Endothelial cell of umbilical vein (primary cell): ENCODE measurements at regions not wholly inside any gene's neighbourhood (a gene's known extent, or its start where the extent isn't known, plus 50 kb on each side); places are given as distances from the start of the nearest gene placed in this dataset.

Source experiments
- BruUV-seq: library from RNA; stranded (reverse); fragments of 400-500 nt; replicated peaks from 2 replicates; lab custom pipeline; 2021; lab: Mats Ljungman, UMichigan
- CTCF ChIA-PET: fragments of 300-600, 350-600 bp; sonication (Branson Sonifier 250); formaldehyde crosslinking; loops from one replicate; lab custom pipeline; 2021; ENCODE audit warnings: antibody characterized with exemption, inconsistent platforms; lab: Charles Lee
- POLR2A ChIA-PET: fragments of 300-600, 350-600 bp; sonication (Branson Sonifier 250); formaldehyde crosslinking; loops from one replicate; lab custom pipeline; 2021; ENCODE audit warnings: antibody characterized with exemption, inconsistent platforms; lab: Charles Lee
- DNase-seq: peaks from one replicate; pipeline ENCODE4 v3.0.0-alpha.2; 2011; ENCODE audit warnings: low read depth, low spot score
- FAIRE-seq: peaks from 2 replicates; lab custom pipeline; 2011; peaks lifted over from hg19 to GRCh38; lab: Jason Lieb, UNC
- H2AFZ ChIP-seq: 2 replicates; pipeline ENCODE4 v1.6.0; 2012; ENCODE audit warnings: low read depth, low read length, control low read depth, inconsistent platforms
- H3K27ac ChIP-seq: 2 replicates; pipeline ENCODE4 v1.5.1; 2011; ENCODE audit warnings: low read depth, mild to moderate bottlenecking, control low read depth, low read length, moderate library complexity; ENCODE audit not compliant: insufficient read depth
- H3K27me3 ChIP-seq, 2 experiments: 2 replicates each; pipeline versions ENCODE4 v1.6.0 to v1.6.1; 2011; ENCODE audit warnings: low read length in 2 of 2, mixed read lengths in 1 of 2; ENCODE audit not compliant: control insufficient read depth in 2 of 2, insufficient read depth in 2 of 2
- H3K36me3 ChIP-seq, 2 experiments: 2 replicates in 1 of 2; 3 replicates in 1 of 2; pipeline ENCODE4 v1.5.1; 2011; ENCODE audit warnings: low read length in 2 of 2, mild to moderate bottlenecking in 1 of 2, moderate library complexity in 1 of 2; ENCODE audit not compliant: control insufficient read depth in 2 of 2, insufficient read depth in 2 of 2; ENCODE audit errors: extremely low read depth in 1 of 2
- H3K4me1 ChIP-seq: 3 replicates; pipeline ENCODE4 v1.5.1; 2011; ENCODE audit warnings: mild to moderate bottlenecking, low read length; ENCODE audit not compliant: control insufficient read depth, insufficient read depth; ENCODE audit errors: extremely low read depth
- H3K4me2 ChIP-seq: 2 replicates; pipeline ENCODE4 v1.6.1; 2011; ENCODE audit warnings: low read length, control low read depth, mixed read lengths; ENCODE audit not compliant: insufficient read depth
- H3K4me3 ChIP-seq, 3 experiments: fragments of 200-600 bp in 1 of 3; sonication (generic), shearing (Covaris generic) in 1 of 3; replicated peaks in 1 of 3; 2 replicates each; pipeline ENCODE4 v1.5.1; 2011 to 2016; ENCODE audit warnings: control low read depth in 3 of 3, low read length in 3 of 3, mild to moderate bottlenecking in 2 of 3, inconsistent platforms in 1 of 3, low read depth in 1 of 3, moderate library complexity in 1 of 3; ENCODE audit not compliant: insufficient read depth in 1 of 3
- H3K79me2 ChIP-seq: 2 replicates; pipeline ENCODE4 v1.6.0; 2012; ENCODE audit warnings: low read length, inconsistent platforms; ENCODE audit not compliant: control insufficient read depth, insufficient read depth
- H3K9ac ChIP-seq: replicated peaks from 2 replicates; pipeline ENCODE3; 2011; ENCODE audit warnings: low read length, control low read depth; ENCODE audit not compliant: insufficient read depth; ENCODE audit errors: extremely low read depth
- H3K9me1 ChIP-seq: replicated peaks from 3 replicates; pipeline ENCODE4 v1.6.0; 2011; ENCODE audit warnings: mild to moderate bottlenecking, low read length; ENCODE audit not compliant: control insufficient read depth, insufficient read depth; ENCODE audit errors: extremely low read depth
- H3K9me3 ChIP-seq: replicated peaks from 2 replicates; pipeline ENCODE4 v1.5.1; 2012; ENCODE audit warnings: low read length, inconsistent platforms; ENCODE audit not compliant: control insufficient read depth, insufficient read depth
- H4K20me1 ChIP-seq: replicated peaks from 2 replicates; pipeline ENCODE3; 2011; ENCODE audit warnings: mild to moderate bottlenecking, low read length; ENCODE audit not compliant: control insufficient read depth, insufficient read depth; ENCODE audit errors: extremely low read depth
- CTCF ChIP-seq, 2 donors: IDR thresholded peaks; 1 replicate in 1 of 2; 2 replicates in 1 of 2; pipeline ENCODE4 v1.5.1; 2011; ENCODE audit warnings: low read length in 2 of 2, mild to moderate bottlenecking in 2 of 2, moderate library complexity in 2 of 2, control low read depth in 1 of 2, inconsistent platforms in 1 of 2, low read depth in 1 of 2; ENCODE audit not compliant: insufficient read depth in 1 of 2; ENCODE audit errors: extremely low read depth in 1 of 2
- EZH2 ChIP-seq: IDR thresholded peaks from 2 replicates; pipeline ENCODE4 v1.6.1; 2012; ENCODE audit warnings: borderline replicate concordance, low read depth, mild to moderate bottlenecking, moderate library complexity, low read length, inconsistent platforms; ENCODE audit not compliant: severe bottlenecking
- FOS ChIP-seq: IDR thresholded peaks from 2 replicates; pipeline ENCODE4 v1.6.1; 2011; ENCODE audit warnings: mild to moderate bottlenecking, low read length, moderate library complexity, borderline replicate concordance; ENCODE audit not compliant: insufficient read depth
- GATA2 ChIP-seq: IDR thresholded peaks from 2 replicates; pipeline ENCODE4 v1.7.0; 2011; ENCODE audit warnings: low read depth, mild to moderate bottlenecking, moderate library complexity, mixed read lengths, low read length; ENCODE audit not compliant: insufficient read length, insufficient read depth
- JUN ChIP-seq: IDR thresholded peaks from 2 replicates; pipeline ENCODE4 v1.6.1; 2011; ENCODE audit warnings: borderline replicate concordance, low read depth; ENCODE audit not compliant: insufficient read length, insufficient read depth
- MAX ChIP-seq: IDR thresholded peaks from 2 replicates; pipeline ENCODE4 v1.6.1; 2011; ENCODE audit not compliant: insufficient read depth, insufficient read length
- dilution Hi-C: fragments of 300-500 bp; cut with MboI; formaldehyde crosslinking; loops from one replicate; pipeline ENCODE4 v1.15.0; 2019; ENCODE audit warnings: low sequenced_read_pairs; ENCODE audit not compliant: extremely low pct_ligation_motif_present
- intact Hi-C: fragments of 100-400 bp; cut with micrococcal nuclease; formaldehyde crosslinking; loops from one replicate; pipeline ENCODE4 v1.10.0; 2022

GRCh38 chr15:35624881-35625280 is 78.9 kb upstream of the DPH6 start:
- dilution Hi-C loops (no loop called here), intact Hi-C loops (no loop called here)
- H3K4me3 ChIP-seq, result no peak overlapping the region
- no peak for DNase-seq
- H3K9me3 ChIP-seq, result no peaks in the 10 kb centered on the region
- H3K4me2 ChIP-seq, result no peak overlapping the region
- no peaks in the 10 kb centered on the region for H3K36me3 ChIP-seq
- H2AFZ ChIP-seq, result no peak overlapping the region
- H3K9me1 ChIP-seq, result no peaks in the 10 kb centered on the region
- TF ChIP-seq MAX (no peak), JUN (no peak), FOS (no peak), CTCF (IDR thresholded peaks at IDR 0.05; ENCODE audit: extremely low read depth in 1 of 2, insufficient read depth in 1 of 2, low read depth in 1 of 2, low read length in 2 of 2) (no peak), EZH2 (no peak), GATA2 (no peak)
- FAIRE-seq, result no peak
- no peak overlapping the region for H3K27ac ChIP-seq
- no peaks in the 10 kb centered on the region for H3K4me1 ChIP-seq
- H3K9ac ChIP-seq, result no peak overlapping the region
- no peaks in the 10 kb centered on the region for H4K20me1 ChIP-seq
- H3K79me2 ChIP-seq, result no peaks in the 10 kb centered on the region
- BruUV-seq, result no TSS peak
- CTCF ChIA-PET, result no interaction called here
- POLR2A ChIA-PET, result no interaction called here
- no peaks in the 10 kb centered on the region for H3K27me3 ChIP-seq
